ENCODE measurements at regions not wholly inside any gene's neighbourhood (a gene's known extent, or its start where the extent isn't known, plus 50 kb on each side); places are given as distances from the start of the nearest gene placed in this dataset.

DNA sequence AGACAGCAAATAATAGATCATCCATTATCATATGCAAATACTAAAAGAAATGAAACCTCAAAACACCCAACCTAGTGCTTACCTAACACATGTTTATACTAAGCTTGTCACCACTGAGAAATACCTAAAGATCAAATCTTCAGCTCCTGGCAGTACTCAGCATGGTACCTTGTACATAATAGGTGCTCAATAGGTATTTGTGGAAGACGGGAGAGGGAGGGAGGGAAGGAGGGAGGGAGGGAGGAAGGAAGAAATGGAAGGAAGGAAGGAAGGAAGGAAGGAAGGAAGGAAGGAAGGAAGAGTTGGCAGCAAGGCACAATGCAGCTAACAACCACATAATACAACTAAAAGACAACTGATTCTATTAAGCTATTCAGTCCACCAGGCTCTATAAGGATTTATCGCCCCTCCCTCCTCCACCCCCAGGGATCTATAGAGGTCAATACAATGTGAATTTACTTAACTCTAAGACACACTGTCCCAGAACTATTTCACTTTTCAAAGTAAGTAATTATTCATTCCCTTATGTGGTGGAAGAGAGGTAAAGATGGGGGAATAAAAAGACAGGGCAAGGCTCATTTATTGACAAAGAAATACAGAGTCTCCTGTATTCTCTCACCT is 328.9 kb downstream of the PAPSS1 start:
- H3K36me3 ChIP-seq = no peaks in the 10 kb centered on the region
- H3K9me3 ChIP-seq = no peaks in the 10 kb centered on the region
- no peak overlapping the region for H3K4me3 ChIP-seq
- TF ChIP-seq, protein P1, sequence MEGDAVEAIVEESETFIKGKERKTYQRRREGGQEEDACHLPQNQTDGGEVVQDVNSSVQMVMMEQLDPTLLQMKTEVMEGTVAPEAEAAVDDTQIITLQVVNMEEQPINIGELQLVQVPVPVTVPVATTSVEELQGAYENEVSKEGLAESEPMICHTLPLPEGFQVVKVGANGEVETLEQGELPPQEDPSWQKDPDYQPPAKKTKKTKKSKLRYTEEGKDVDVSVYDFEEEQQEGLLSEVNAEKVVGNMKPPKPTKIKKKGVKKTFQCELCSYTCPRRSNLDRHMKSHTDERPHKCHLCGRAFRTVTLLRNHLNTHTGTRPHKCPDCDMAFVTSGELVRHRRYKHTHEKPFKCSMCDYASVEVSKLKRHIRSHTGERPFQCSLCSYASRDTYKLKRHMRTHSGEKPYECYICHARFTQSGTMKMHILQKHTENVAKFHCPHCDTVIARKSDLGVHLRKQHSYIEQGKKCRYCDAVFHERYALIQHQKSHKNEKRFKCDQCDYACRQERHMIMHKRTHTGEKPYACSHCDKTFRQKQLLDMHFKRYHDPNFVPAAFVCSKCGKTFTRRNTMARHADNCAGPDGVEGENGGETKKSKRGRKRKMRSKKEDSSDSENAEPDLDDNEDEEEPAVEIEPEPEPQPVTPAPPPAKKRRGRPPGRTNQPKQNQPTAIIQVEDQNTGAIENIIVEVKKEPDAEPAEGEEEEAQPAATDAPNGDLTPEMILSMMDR (IDR thresholded peaks at IDR 0.05) = no peak
- no peak for ATAC-seq
- no peak for DNase-seq
- intact Hi-C loops (cut with DNase I) = no loop called here
- H3K27me3 ChIP-seq (ENCODE audit: low read depth) = no peaks in the 10 kb centered on the region
- H3K27ac ChIP-seq = no peak overlapping the region
- no peaks in the 10 kb centered on the region for H3K4me1 ChIP-seq

DNA sequence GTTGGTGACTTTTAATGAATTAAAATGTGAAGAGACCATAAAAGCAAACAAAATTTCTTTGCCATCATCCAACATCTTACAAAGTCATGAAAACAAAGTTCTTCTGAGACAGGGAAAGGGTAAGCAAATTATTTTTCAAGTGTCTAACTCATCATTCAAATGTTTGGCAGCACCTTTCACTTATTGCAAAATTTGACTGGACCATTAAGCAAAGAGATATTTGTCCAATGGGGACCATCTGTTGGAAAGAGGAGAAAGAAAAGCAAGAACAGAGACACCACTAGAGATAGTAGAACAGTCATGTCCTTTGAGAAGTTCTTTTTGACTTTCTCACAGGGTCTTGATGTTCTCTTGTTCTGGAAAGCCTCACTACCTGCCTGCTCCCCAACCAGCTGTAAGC is 330.1 kb downstream of the PAPSS1 start:
- TF ChIP-seq, protein P1 (IDR thresholded peaks at IDR 0.05) = no peak
- ATAC-seq = no peak
- Histone ChIP-seq H3K36me3 (no peaks in the 10 kb centered on the region), H3K27ac (no peak overlapping the region), H3K4me3 (no peak overlapping the region), H3K4me1 (no peaks in the 10 kb centered on the region), H3K27me3 (ENCODE audit: low read depth) (no peaks in the 10 kb centered on the region), H3K9me3 (no peaks in the 10 kb centered on the region)
- intact Hi-C loops (cut with DNase I) = no loop called here
- no peak for DNase-seq

- H3K27ac ChIP-seq = no peak overlapping the region
- ATAC-seq (no peak), DNase-seq (no peak)
- H3K4me1 ChIP-seq = no peaks in the 10 kb centered on the region
- intact Hi-C loops (cut with DNase I) = no loop called here
- H3K4me3 ChIP-seq = no peak overlapping the region
- H3K9me3 ChIP-seq = no peaks in the 10 kb centered on the region
- no peaks in the 10 kb centered on the region for H3K36me3 ChIP-seq
- TF ChIP-seq, protein P1 (IDR thresholded peaks at IDR 0.05) = no peak
- H3K27me3 ChIP-seq (ENCODE audit: low read depth) = no peaks in the 10 kb centered on the region
Observed at GRCh38 chr4:107388736-107389274, 331.2 kb downstream of the PAPSS1 start.

DNA sequence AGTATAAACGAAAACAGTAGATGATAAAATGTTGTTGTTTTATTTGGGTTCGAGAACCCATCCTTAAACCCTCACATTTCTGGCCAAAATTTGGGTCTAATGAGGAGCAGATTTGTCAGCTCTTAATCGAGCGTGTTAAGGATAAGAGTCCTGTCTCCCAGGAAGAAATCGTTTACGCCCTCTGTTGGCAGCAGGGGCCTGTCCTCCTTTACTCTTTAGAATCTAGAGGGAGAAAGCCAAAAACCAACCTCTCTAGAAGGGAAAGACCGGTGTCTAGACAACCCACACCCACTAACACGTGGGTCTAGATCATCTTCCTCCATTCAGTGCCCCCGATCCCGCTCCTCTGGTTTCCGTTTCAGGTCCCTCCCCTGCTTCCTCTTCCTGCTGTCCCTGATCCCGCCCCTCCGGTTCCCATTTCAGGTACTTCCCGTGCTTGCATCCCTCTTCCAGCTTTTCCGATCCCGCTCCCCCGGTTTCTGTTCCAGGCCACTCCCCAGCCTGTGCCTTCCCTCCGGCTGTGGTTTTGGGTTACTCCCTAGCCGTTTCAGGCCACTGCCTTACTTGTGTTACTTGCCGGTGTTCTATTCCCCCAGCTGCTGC is 339.1 kb downstream of the PAPSS1 start:
- H3K27me3 ChIP-seq (ENCODE audit: low read depth) = no peaks in the 10 kb centered on the region
- intact Hi-C loops (cut with DNase I) = no loop called here
- H3K9me3 ChIP-seq = no peaks in the 10 kb centered on the region
- no peaks in the 10 kb centered on the region for H3K4me1 ChIP-seq
- no peak overlapping the region for H3K4me3 ChIP-seq
- no peak overlapping the region for H3K27ac ChIP-seq
- TF ChIP-seq, protein P1 (IDR thresholded peaks at IDR 0.05) = no peak
- H3K36me3 ChIP-seq = no peaks in the 10 kb centered on the region
- DNase-seq (no peak), ATAC-seq (no peak)

GRCh38 chr4:107380190-107380589 is 339.8 kb downstream of the PAPSS1 start:
- ATAC-seq = no peak
- H3K27me3 ChIP-seq (ENCODE audit: low read depth) = no peaks in the 10 kb centered on the region
- H3K27ac ChIP-seq = no peak overlapping the region
- H3K36me3 ChIP-seq = no peaks in the 10 kb centered on the region
- DNase-seq = no peak
- intact Hi-C loops (cut with DNase I) = no loop called here
- H3K9me3 ChIP-seq = no peaks in the 10 kb centered on the region
- H3K4me1 ChIP-seq = no peaks in the 10 kb centered on the region
- TF ChIP-seq, protein P1 (IDR thresholded peaks at IDR 0.05) = no peak
- H3K4me3 ChIP-seq = no peak overlapping the region

All from lower lobe of right lung (tissue), 2 donors.